ENCODE measurements at regions not wholly inside any gene's neighbourhood (a gene's known extent, or its start where the extent isn't known, plus 50 kb on each side); places are given as distances from the start of the nearest gene placed in this dataset.
"Not testable (repeated sequence)": the region's sequence is repeated elsewhere in the genome, so short reads cannot be mapped to it uniquely, and the experiment has no call there.

DNA sequence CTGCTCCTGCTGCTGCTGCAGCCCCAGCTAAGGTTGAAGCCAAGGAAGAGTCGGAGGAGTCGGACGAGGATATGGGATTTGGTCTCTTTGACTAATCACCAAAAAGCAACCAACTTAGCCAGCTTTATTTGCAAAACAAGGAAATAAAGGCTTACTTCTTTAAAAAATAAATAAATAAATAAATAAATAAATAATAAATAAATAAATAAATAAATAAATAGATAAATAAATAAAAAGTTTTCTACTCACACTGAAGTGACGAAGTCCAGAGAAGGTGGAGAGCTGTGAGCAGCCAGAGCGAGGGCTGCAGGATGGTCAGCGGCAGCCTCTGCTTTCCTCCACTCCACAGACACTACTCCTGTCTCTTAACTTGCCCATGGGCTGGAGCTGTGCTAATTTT lies 105.6 kb upstream of the ATL2 start:
- TF ChIP-seq, protein P1, sequence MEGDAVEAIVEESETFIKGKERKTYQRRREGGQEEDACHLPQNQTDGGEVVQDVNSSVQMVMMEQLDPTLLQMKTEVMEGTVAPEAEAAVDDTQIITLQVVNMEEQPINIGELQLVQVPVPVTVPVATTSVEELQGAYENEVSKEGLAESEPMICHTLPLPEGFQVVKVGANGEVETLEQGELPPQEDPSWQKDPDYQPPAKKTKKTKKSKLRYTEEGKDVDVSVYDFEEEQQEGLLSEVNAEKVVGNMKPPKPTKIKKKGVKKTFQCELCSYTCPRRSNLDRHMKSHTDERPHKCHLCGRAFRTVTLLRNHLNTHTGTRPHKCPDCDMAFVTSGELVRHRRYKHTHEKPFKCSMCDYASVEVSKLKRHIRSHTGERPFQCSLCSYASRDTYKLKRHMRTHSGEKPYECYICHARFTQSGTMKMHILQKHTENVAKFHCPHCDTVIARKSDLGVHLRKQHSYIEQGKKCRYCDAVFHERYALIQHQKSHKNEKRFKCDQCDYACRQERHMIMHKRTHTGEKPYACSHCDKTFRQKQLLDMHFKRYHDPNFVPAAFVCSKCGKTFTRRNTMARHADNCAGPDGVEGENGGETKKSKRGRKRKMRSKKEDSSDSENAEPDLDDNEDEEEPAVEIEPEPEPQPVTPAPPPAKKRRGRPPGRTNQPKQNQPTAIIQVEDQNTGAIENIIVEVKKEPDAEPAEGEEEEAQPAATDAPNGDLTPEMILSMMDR (IDR thresholded peaks at IDR 0.05), result not testable (repeated sequence)
- TF ChIP-seq POLR2A (IDR thresholded peaks at IDR 0.05), result not testable (repeated sequence)

All from right lobe of liver (tissue), 4 donors.